Effector memory CD8-positive, alpha-beta T cell (primary cell): ENCODE measurements at regions not wholly inside any gene's neighbourhood (a gene's known extent, or its start where the extent isn't known, plus 50 kb on each side); places are given as distances from the start of the nearest gene placed in this dataset.

ENCODE experiments used
- ATAC-seq: fragments of 150-1000 bp; cut with Tn5 transposase; replicated peaks from 2 replicates; pipeline ENCODE4 v1.10.0; 2021; ENCODE audit warnings: mild to moderate bottlenecking, moderate library complexity
- DNase-seq, 3 experiments: peaks; one replicate each; pipeline ENCODE4 v3.0.0; 2021
- H3K27ac Mint-ChIP-seq, 2 donors: one replicate each; pipeline ENCODE4 v1.8.0; 2022; ENCODE audit warnings: mild to moderate bottlenecking in 2 of 2, mixed read lengths in 2 of 2, moderate library complexity in 2 of 2
- H3K27me3 Mint-ChIP-seq, 2 donors: one replicate each; pipeline ENCODE4 v1.8.0; 2022; ENCODE audit warnings: mixed read lengths in 2 of 2
- H3K36me3 Mint-ChIP-seq: one replicate; pipeline ENCODE4 v1.8.0; 2022; ENCODE audit warnings: mild to moderate bottlenecking, moderate library complexity, mixed read lengths; ENCODE audit not compliant: insufficient read depth
- H3K4me1 Mint-ChIP-seq, 2 donors: one replicate each; pipeline ENCODE4 v1.8.0; 2022; ENCODE audit warnings: low read depth in 2 of 2, mixed read lengths in 2 of 2
- H3K4me3 Mint-ChIP-seq, 2 donors: one replicate each; pipeline ENCODE4 v1.8.0; 2022; ENCODE audit warnings: mild to moderate bottlenecking in 2 of 2, mixed read lengths in 2 of 2, moderate library complexity in 2 of 2
- H3K9me3 Mint-ChIP-seq, 2 donors: one replicate each; pipeline ENCODE4 v1.8.0; 2022; ENCODE audit warnings: mixed read lengths in 2 of 2

DNA sequence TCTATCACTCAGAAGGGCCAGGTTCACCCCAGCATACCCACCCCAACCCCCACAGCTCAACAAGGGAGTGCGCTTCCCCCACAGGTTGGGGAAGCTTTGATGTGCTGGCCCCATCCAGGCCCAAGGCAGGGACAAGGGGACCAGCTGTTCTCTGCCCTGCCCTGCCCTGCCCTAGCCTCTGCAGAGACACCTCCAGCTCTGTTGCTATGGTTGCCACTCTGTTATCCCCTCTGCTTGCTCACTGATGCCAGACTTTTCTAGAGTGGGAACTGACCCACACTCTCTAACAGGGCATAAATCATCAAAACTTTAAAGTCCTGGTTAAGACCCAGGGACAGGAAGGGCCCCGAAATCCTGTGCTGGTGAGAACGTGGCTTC, 50.4 kb upstream of the ENPP7 start:
- H3K27ac Mint-ChIP-seq = no peak overlapping the region
- ATAC-seq (no peak), DNase-seq (no peak)
- H3K9me3 Mint-ChIP-seq = no peaks in the 10 kb centered on the region
- no peaks in the 10 kb centered on the region for H3K4me1 Mint-ChIP-seq
- peaks cover 62 to 76% of the 10 kb centered on the region in 2 donors for H3K27me3 Mint-ChIP-seq
- no peak overlapping the region for H3K4me3 Mint-ChIP-seq
- no peaks in the 10 kb centered on the region for H3K36me3 Mint-ChIP-seq

GRCh38 chr17:79679631-79680317, 51.0 kb upstream of the ENPP7 start:
- Mint-ChIP-seq H3K4me1 (no peaks in the 10 kb centered on the region), H3K36me3 (peaks cover 3% of the 10 kb centered on the region), H3K27me3 (peaks cover 60 to 76% of the 10 kb centered on the region in 2 donors), H3K4me3 (no peak overlapping the region), H3K9me3 (no peaks in the 10 kb centered on the region), H3K27ac (no peak overlapping the region)
- ATAC-seq (no peak), DNase-seq (no peak)

GRCh38 chr17:79678736-79679255, 51.9 kb upstream of the ENPP7 start:
- Mint-ChIP-seq H3K9me3 (peaks cover 0 to 7% of the 10 kb centered on the region in 2 donors), H3K4me3 (no peak overlapping the region), H3K4me1 (no peaks in the 10 kb centered on the region), H3K27ac (no peak overlapping the region), H3K36me3 (peaks cover 3% of the 10 kb centered on the region), H3K27me3 (peaks cover 58 to 76% of the 10 kb centered on the region in 2 donors)
- DNase-seq (no peak), ATAC-seq (no peak)

GRCh38 chr17:79678091-79678735, 52.5 kb upstream of the ENPP7 start:
- Mint-ChIP-seq H3K27me3 (peaks cover 58 to 77% of the 10 kb centered on the region in 2 donors), H3K4me3 (no peak overlapping the region), H3K4me1 (no peaks in the 10 kb centered on the region), H3K36me3 (peaks cover 3% of the 10 kb centered on the region), H3K27ac (no peak overlapping the region), H3K9me3 (peaks cover 0 to 13% of the 10 kb centered on the region in 2 donors)
- no peak for ATAC-seq
- no peak for DNase-seq

GRCh38 chr17:79677646-79678045, 53.1 kb upstream of the ENPP7 start:
- Mint-ChIP-seq H3K4me3 (no peak overlapping the region), H3K27me3 (peaks cover 55 to 82% of the 10 kb centered on the region in 2 donors), H3K4me1 (no peaks in the 10 kb centered on the region), H3K9me3 (peaks cover 3 to 13% of the 10 kb centered on the region in 2 donors), H3K27ac (no peak overlapping the region), H3K36me3 (peaks cover 3% of the 10 kb centered on the region)
- DNase-seq = no peak
- ATAC-seq = no peak

- peaks cover 3% of the 10 kb centered on the region for H3K36me3 Mint-ChIP-seq
- no peak overlapping the region for H3K27ac Mint-ChIP-seq
- ATAC-seq (no peak), DNase-seq (no peak)
- H3K27me3 Mint-ChIP-seq = peaks cover 58 to 82% of the 10 kb centered on the region in 2 donors
- no peaks in the 10 kb centered on the region for H3K4me1 Mint-ChIP-seq
- no peak overlapping the region for H3K4me3 Mint-ChIP-seq
- peaks cover 7 to 13% of the 10 kb centered on the region in 2 donors for H3K9me3 Mint-ChIP-seq
Measured at GRCh38 chr17:79676796-79677195, 53.9 kb upstream of the ENPP7 start.

- no peak for ATAC-seq
- Mint-ChIP-seq H3K4me3 (no peak overlapping the region), H3K4me1 (no peaks in the 10 kb centered on the region), H3K36me3 (peaks cover 3% of the 10 kb centered on the region), H3K27ac (no peak overlapping the region), H3K27me3 (peaks cover 54 to 79% of the 10 kb centered on the region in 2 donors), H3K9me3 (peaks cover 7 to 13% of the 10 kb centered on the region in 2 donors)
- no peak for DNase-seq
Measured at GRCh38 chr17:79675413-79675725, 55.4 kb upstream of the ENPP7 start.

DNA sequence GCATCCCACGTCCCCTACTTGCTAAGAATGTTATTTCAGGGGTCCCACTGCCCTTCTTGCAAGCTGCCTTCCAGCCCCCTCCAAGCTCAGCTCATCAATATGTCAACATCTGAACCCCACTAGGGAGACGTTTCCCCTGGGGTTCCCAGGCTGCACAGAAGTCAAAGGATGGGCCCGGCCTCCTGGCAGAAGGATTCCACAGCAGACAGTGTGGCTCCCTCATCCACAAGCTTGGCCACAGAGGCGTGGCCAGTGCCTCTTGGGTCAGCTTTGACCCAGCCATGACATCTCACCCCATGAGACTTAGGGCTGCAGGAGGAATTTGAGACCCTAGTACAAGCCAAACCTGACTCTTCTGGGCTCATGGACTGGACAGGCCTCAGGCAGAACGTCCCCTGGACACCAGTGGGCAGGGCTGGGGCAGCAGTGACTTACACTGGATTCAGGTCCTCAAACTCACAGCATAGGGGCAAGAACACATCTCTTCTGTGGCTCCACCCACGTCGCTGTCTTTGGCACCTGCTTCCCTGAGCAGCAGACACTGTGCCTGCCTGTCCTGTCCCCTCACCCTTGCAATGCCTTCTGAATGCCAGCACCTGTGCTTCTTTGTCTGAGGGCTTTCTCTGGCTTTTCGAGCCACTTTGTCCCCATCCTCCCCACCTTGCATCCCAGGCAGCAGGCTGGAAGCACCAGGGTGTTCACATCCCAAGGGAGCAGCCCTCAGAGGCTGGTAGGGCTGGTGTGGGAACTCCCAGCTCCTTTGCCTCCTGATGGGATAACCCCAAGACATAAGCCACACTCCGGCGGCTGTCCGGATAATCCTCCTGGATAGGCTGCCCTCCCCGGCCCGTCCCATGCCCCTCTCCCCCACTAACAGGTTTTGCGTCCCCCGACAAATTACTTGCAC, 56.0 kb upstream of the ENPP7 start:
- H3K4me3 Mint-ChIP-seq = no peak overlapping the region
- no peaks in the 10 kb centered on the region for H3K4me1 Mint-ChIP-seq
- H3K27me3 Mint-ChIP-seq = peaks cover 51 to 79% of the 10 kb centered on the region in 2 donors
- peaks cover 7 to 13% of the 10 kb centered on the region in 2 donors for H3K9me3 Mint-ChIP-seq
- no peak overlapping the region for H3K27ac Mint-ChIP-seq
- H3K36me3 Mint-ChIP-seq = peaks cover 3% of the 10 kb centered on the region
- ATAC-seq (no peak), DNase-seq (no peak)

DNA sequence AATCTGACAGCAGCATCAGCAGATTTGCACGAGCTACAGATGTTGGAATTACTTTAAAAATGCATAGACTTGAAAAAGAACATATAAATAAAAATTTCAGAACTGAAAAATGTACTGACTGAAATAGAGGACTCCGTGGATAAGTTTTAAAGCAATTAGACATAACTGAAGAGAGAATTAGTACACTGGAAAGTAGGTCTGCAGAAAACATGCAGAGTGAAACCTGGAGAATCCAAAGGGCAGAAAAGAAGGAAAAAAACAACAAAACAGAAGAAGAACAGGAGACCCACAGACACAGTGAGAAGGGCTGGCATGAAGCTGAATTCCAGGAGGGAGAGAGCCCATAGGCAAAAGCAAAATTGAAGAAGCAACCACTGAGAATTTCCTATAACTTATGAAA, 57.2 kb upstream of the ENPP7 start:
- Mint-ChIP-seq H3K9me3 (peaks cover 7 to 13% of the 10 kb centered on the region in 2 donors), H3K27ac (no peak overlapping the region), H3K4me3 (no peak overlapping the region), H3K36me3 (peaks cover 3% of the 10 kb centered on the region), H3K27me3 (peaks cover 54 to 79% of the 10 kb centered on the region in 2 donors), H3K4me1 (no peaks in the 10 kb centered on the region)
- no peak for DNase-seq
- ATAC-seq = no peak

- ATAC-seq (no peak), DNase-seq (no peak)
- Mint-ChIP-seq H3K27ac (no peak overlapping the region), H3K4me1 (no peaks in the 10 kb centered on the region), H3K27me3 (peaks cover 56 to 84% of the 10 kb centered on the region in 2 donors), H3K4me3 (no peak overlapping the region), H3K36me3 (peaks cover 3% of the 10 kb centered on the region), H3K9me3 (peaks cover 7 to 13% of the 10 kb centered on the region in 2 donors)
Measured at GRCh38 chr17:79672496-79672895, 58.2 kb upstream of the ENPP7 start.

DNA sequence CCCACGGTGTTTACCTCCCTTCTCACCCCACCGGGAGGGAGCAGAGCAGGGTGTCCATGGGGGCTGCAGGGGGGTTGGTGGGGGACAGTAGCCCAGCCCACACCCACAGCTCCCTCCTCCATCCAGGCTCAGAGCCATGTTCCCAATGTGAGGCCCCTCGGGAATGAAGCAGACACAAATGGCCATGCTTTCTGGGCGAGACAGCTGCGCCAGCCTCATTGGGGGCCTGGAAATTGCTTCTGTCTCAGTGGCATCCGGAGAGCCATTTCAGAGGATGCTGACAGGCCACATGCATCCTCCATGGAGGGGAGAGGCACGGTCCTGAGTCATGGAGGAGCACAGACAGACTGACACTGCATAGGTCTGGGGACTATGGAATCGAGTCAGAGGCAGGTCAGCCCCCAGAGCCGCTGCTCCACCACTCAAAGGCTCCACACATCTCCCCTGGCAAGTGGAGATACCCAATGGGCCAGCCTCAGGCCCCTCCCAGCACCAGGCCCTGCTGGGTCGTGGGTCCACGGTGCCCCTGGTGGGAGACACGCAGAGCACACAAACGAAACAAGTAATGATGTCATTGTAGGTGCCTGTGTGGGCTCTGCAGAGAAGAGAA, 59.6 kb upstream of the ENPP7 start:
- Mint-ChIP-seq H3K9me3 (peaks cover 7 to 13% of the 10 kb centered on the region in 2 donors), H3K27ac (no peak overlapping the region), H3K4me1 (no peaks in the 10 kb centered on the region), H3K27me3 (peaks cover 62 to 91% of the 10 kb centered on the region in 2 donors), H3K4me3 (no peak overlapping the region), H3K36me3 (peaks cover 3% of the 10 kb centered on the region)
- DNase-seq (no peak), ATAC-seq (no peak)

DNA sequence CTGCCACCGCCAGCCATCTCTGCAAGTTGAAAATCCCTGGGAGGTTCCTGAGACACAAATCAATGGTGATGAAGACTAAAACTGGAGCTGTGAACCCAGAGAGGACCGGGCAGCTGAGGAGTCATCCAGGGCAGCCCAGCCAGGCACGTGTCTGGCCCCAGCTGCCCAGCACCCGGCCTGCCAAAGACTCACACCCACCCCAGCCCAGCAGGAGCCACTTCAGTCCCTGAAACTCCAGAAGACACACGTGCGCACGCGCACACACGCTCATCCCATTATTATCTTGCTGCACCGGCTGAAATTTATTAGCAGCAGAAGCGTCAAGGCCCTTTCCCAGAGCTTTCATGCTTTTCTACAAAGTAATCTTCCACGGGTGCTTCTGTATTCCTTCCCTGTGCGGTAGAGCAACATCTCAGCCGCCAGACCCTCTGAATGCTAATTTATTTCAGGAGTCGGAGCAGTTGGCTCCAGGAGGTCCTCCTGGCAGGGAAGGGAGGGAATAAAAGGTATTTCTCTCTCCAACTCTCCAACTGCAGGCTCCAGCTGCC, 59.8 kb upstream of the RBFOX3 start:
- peaks cover 3% of the 10 kb centered on the region for H3K36me3 Mint-ChIP-seq
- no peak overlapping the region for H3K27ac Mint-ChIP-seq
- ATAC-seq (no peak), DNase-seq (no peak)
- H3K4me3 Mint-ChIP-seq = no peak overlapping the region
- peaks cover 67 to 95% of the 10 kb centered on the region in 2 donors for H3K27me3 Mint-ChIP-seq
- H3K4me1 Mint-ChIP-seq = no peaks in the 10 kb centered on the region
- peaks cover 7 to 13% of the 10 kb centered on the region in 2 donors for H3K9me3 Mint-ChIP-seq

GRCh38 chr17:79669861-79670260, 59.0 kb upstream of the RBFOX3 start:
- no peak overlapping the region for H3K4me3 Mint-ChIP-seq
- peaks cover under 1% of the 10 kb centered on the region for H3K36me3 Mint-ChIP-seq
- no peak for DNase-seq
- no peak overlapping the region for H3K27ac Mint-ChIP-seq
- peaks cover 7 to 13% of the 10 kb centered on the region in 2 donors for H3K9me3 Mint-ChIP-seq
- no peak for ATAC-seq
- no peaks in the 10 kb centered on the region for H3K4me1 Mint-ChIP-seq
- peaks cover 74 to 95% of the 10 kb centered on the region in 2 donors for H3K27me3 Mint-ChIP-seq
